H1 (cell line): ENCODE measurements at regions not wholly inside any gene's neighbourhood (a gene's known extent, or its start where the extent isn't known, plus 50 kb on each side); places are given as distances from the start of the nearest gene placed in this dataset.

Source experiments
- CTCF ChIA-PET: fragments of 300-600 bp; sonication (Branson Sonifier 250); formaldehyde crosslinking; loops from one replicate; lab custom pipeline; 2021; ENCODE audit not compliant: partially characterized antibody; lab: Charles Lee
- POLR2A ChIA-PET: fragments of 300-600 bp; sonication (Branson Sonifier 250); formaldehyde crosslinking; loops from one replicate; lab custom pipeline; 2021; ENCODE audit warnings: inconsistent platforms; ENCODE audit not compliant: partially characterized antibody; lab: Charles Lee
- DNase-seq, 2 experiments: peaks; one replicate each; pipeline versions ENCODE4 v3.0.0 to v3.0.0-alpha.2; 2010 to 2022; ENCODE audit warnings: low spot score in 2 of 2, low read depth in 1 of 2, mixed read lengths in 1 of 2
- FAIRE-seq: peaks from 2 replicates; lab custom pipeline; 2011; peaks lifted over from hg19 to GRCh38; lab: Jason Lieb, UNC
- H2AFZ ChIP-seq: 2 replicates; pipeline ENCODE4 v1.8.1; 2012; ENCODE audit warnings: low read length, inconsistent platforms
- H2AK5ac ChIP-seq: 2 replicates; pipeline ENCODE4 v1.6.1; 2013; ENCODE audit warnings: low read depth, low read length
- H2BK120ac ChIP-seq: replicated peaks from 2 replicates; pipeline ENCODE3; 2013; ENCODE audit warnings: low read depth, low read length, inconsistent platforms
- H2BK12ac ChIP-seq: 2 replicates; pipeline ENCODE4 v1.6.1; 2013; ENCODE audit warnings: low read depth, low read length
- H2BK15ac ChIP-seq: 2 replicates; pipeline ENCODE4 v1.6.1; 2013; ENCODE audit warnings: low read length
- H2BK20ac ChIP-seq: 2 replicates; pipeline ENCODE4 v1.6.1; 2013; ENCODE audit warnings: low read length
- H2BK5ac ChIP-seq: 2 replicates; pipeline ENCODE4 v1.6.1; 2013; ENCODE audit warnings: low read depth, low read length
- H3K14ac ChIP-seq: 2 replicates; pipeline ENCODE4 v1.6.1; 2013; ENCODE audit warnings: inconsistent platforms; ENCODE audit not compliant: insufficient read length
- H3K18ac ChIP-seq: 2 replicates; pipeline ENCODE4 v1.6.1; 2013; ENCODE audit warnings: low read length; ENCODE audit errors: extremely low read depth
- H3K23ac ChIP-seq: 2 replicates; pipeline ENCODE4 v1.6.1; 2013; ENCODE audit warnings: inconsistent platforms; ENCODE audit not compliant: insufficient read length
- H3K23me2 ChIP-seq: 2 replicates; pipeline ENCODE4 v1.6.1; 2013; ENCODE audit warnings: low read depth, low read length
- H3K27ac ChIP-seq: 2 replicates; pipeline ENCODE4 v1.6.1; 2011; ENCODE audit warnings: low read depth, low read length, inconsistent platforms
- H3K27me3 ChIP-seq, 4 experiments: replicated peaks in 1 of 4; 1 replicate in 1 of 4; 2 replicates in 3 of 4; pipeline versions ENCODE4 v1.6.1 to v1.8.1; 2011 to 2013; ENCODE audit warnings: low read length in 3 of 4, mild to moderate bottlenecking in 3 of 4, inconsistent platforms in 2 of 4, mixed read lengths in 2 of 4, moderate library complexity in 1 of 4; ENCODE audit not compliant: control insufficient read depth in 3 of 4, insufficient read depth in 3 of 4; ENCODE audit errors: extremely low read depth in 1 of 4
- H3K36me3 ChIP-seq, 4 experiments: 2 replicates each; pipeline versions ENCODE4 v1.6.1 to v1.8.1; 2011 to 2013; ENCODE audit warnings: mild to moderate bottlenecking in 4 of 4, low read length in 3 of 4, moderate library complexity in 2 of 4, control low read depth in 1 of 4, inconsistent platforms in 1 of 4; ENCODE audit not compliant: insufficient read depth in 4 of 4, control insufficient read depth in 2 of 4
- H3K4ac ChIP-seq: replicated peaks from 2 replicates; pipeline ENCODE3; 2013; ENCODE audit warnings: low read length, low read depth, mixed read lengths, inconsistent platforms; ENCODE audit not compliant: insufficient read length
- H3K4me1 ChIP-seq, 4 experiments: replicated peaks in 1 of 4; 1 replicate in 1 of 4; 2 replicates in 3 of 4; pipeline versions ENCODE4 v1.6.1 to v1.8.1; 2011 to 2013; ENCODE audit warnings: low read length in 3 of 4, inconsistent platforms in 2 of 4, mixed read lengths in 1 of 4; ENCODE audit not compliant: insufficient read depth in 4 of 4, control insufficient read depth in 3 of 4
- H3K4me2 ChIP-seq, 2 experiments: 2 replicates each; pipeline versions ENCODE4 v1.6.1 to v1.8.1; 2011 to 2013; ENCODE audit warnings: low read depth in 2 of 2, low read length in 2 of 2, control low read depth in 1 of 2, inconsistent platforms in 1 of 2, mild to moderate bottlenecking in 1 of 2; ENCODE audit not compliant: insufficient read depth in 1 of 2
- H3K4me3 ChIP-seq, 4 experiments: fragments of 200-600, 300-600 bp in 1 of 4; sonication (generic), shearing (Covaris generic), sonication (Bioruptor Twin) in 1 of 4; 2 replicates each; pipeline versions ENCODE4 v1.5.1 to v1.8.1; 2011 to 2016; ENCODE audit warnings: low read length in 4 of 4, low read depth in 3 of 4, control low read depth in 2 of 4, inconsistent platforms in 2 of 4, mild to moderate bottlenecking in 2 of 4, mixed read lengths in 1 of 4, moderate library complexity in 1 of 4; ENCODE audit not compliant: insufficient read depth in 2 of 4; ENCODE audit errors: extremely low read depth in 1 of 4
- H3K56ac ChIP-seq: replicated peaks from 2 replicates; pipeline ENCODE3; 2013; ENCODE audit warnings: low read depth, mild to moderate bottlenecking, mixed read lengths, low read length, inconsistent platforms; ENCODE audit not compliant: insufficient read length
- H3K79me1 ChIP-seq: 2 replicates; pipeline ENCODE4 v1.6.1; 2013; ENCODE audit warnings: low read depth, low read length, control low read depth
- H3K79me2 ChIP-seq, 2 experiments: 2 replicates each; pipeline versions ENCODE4 v1.6.1 to v1.8.1; 2012 to 2013; ENCODE audit warnings: low read length in 2 of 2, mild to moderate bottlenecking in 2 of 2, inconsistent platforms in 1 of 2; ENCODE audit not compliant: insufficient read depth in 2 of 2, control insufficient read depth in 1 of 2
- H3K9ac ChIP-seq, 4 experiments: replicated peaks in 1 of 4; 1 replicate in 1 of 4; 2 replicates in 3 of 4; pipeline versions ENCODE4 v1.6.1 to v1.8.1; 2011 to 2013; ENCODE audit warnings: low read depth in 3 of 4, low read length in 3 of 4, control low read depth in 2 of 4, mild to moderate bottlenecking in 2 of 4, moderate library complexity in 2 of 4, inconsistent platforms in 1 of 4; ENCODE audit errors: extremely low read depth in 1 of 4
- H3K9me3 ChIP-seq, 2 experiments: 2 replicates each; pipeline versions ENCODE4 v1.6.1 to v1.8.1; 2012 to 2013; ENCODE audit warnings: mild to moderate bottlenecking in 2 of 2, moderate library complexity in 2 of 2, control low read depth in 1 of 2, inconsistent platforms in 1 of 2, low read depth in 1 of 2, low read length in 1 of 2, mixed read lengths in 1 of 2; ENCODE audit not compliant: insufficient read depth in 2 of 2
- H4K20me1 ChIP-seq, 2 experiments: replicated peaks in 1 of 2; 2 replicates each; pipeline versions ENCODE3 to v1.8.1; 2011 to 2013; ENCODE audit warnings: inconsistent platforms in 2 of 2, low read length in 2 of 2, mild to moderate bottlenecking in 1 of 2; ENCODE audit not compliant: insufficient read depth in 2 of 2, control insufficient read depth in 1 of 2
- H4K5ac ChIP-seq: 2 replicates; pipeline ENCODE4 v1.6.1; 2013; ENCODE audit warnings: low read length, low read depth, mixed read lengths, inconsistent platforms; ENCODE audit not compliant: insufficient read length
- H4K8ac ChIP-seq: 2 replicates; pipeline ENCODE4 v1.8.0; 2013; ENCODE audit warnings: mild to moderate bottlenecking, moderate library complexity, low read length, inconsistent platforms; ENCODE audit not compliant: insufficient read depth; ENCODE audit errors: extremely low read depth
- H4K91ac ChIP-seq: replicated peaks from 2 replicates; pipeline ENCODE3; 2013; ENCODE audit warnings: low read length, mixed read lengths, inconsistent platforms; ENCODE audit not compliant: insufficient read length
- ATF3 ChIP-seq: IDR thresholded peaks from 2 replicates; pipeline ENCODE4 v1.6.1; 2011; ENCODE audit warnings: low read depth, mild to moderate bottlenecking, low read length; ENCODE audit not compliant: insufficient read depth
- E2F6 ChIP-seq: IDR thresholded peaks from 2 replicates; pipeline ENCODE4 v1.6.1; 2012; ENCODE audit warnings: inconsistent platforms
- EZH2 ChIP-seq: fragments of 200-600 bp; sonication (generic); IDR thresholded peaks from 2 replicates; pipeline ENCODE4 v1.7.1; 2012; ENCODE audit warnings: low read depth, mild to moderate bottlenecking, moderate library complexity, low read length, inconsistent platforms; ENCODE audit not compliant: severe bottlenecking
- NANOG ChIP-seq: IDR thresholded peaks from 2 replicates; pipeline ENCODE4 v1.6.1; 2011; ENCODE audit warnings: low read length, low read depth, mild to moderate bottlenecking, inconsistent platforms; ENCODE audit not compliant: insufficient read depth, poor library complexity, severe bottlenecking
- POU5F1 ChIP-seq: IDR thresholded peaks from 2 replicates; pipeline ENCODE4 v1.6.1; 2011; ENCODE audit warnings: low read depth, mild to moderate bottlenecking, low read length, moderate library complexity
- TEAD4 ChIP-seq: IDR thresholded peaks from 2 replicates; pipeline ENCODE4 v1.6.1; 2012; ENCODE audit warnings: low read depth, low read length, inconsistent platforms, mixed read lengths
- WGBS, 2 experiments: shearing (Covaris generic) in 1 of 2; methylation state at CpG; one replicate each; pipeline versions ENCODE4 v1.1.6 to v1.1.7; 2013 to 2015; ENCODE audit warnings: low lambda C conversion rate in 2 of 2, mixed read lengths in 2 of 2, inconsistent platforms in 1 of 2, low coverage in 1 of 2, missing lambda C conversion rate in 1 of 2; ENCODE audit not compliant: insufficient replicate concordance in 2 of 2, insufficient coverage in 1 of 2, insufficient read length in 1 of 2; ENCODE audit errors: extremely low coverage in 1 of 2, missing lambda C conversion rate in 1 of 2; 5-methylcytosine and 5-hydroxymethylcytosine counted together

GRCh38 chr5:33227746-33228145, 213.0 kb upstream of the TARS1 start:
- H4K20me1 ChIP-seq = no peaks in the 10 kb centered on the region
- POLR2A ChIA-PET = no interaction called here
- H3K9me3 ChIP-seq = 0 out of 4 replicates have a peak, but pooled peaks cover 0 to 2% of the 10 kb centered on the region in 2 experiments
- no peak overlapping the region for H3K23ac ChIP-seq
- no peaks in the 10 kb centered on the region for H3K36me3 ChIP-seq
- H3K56ac ChIP-seq = no peak overlapping the region
- TF ChIP-seq ATF3 (no peak), TEAD4 (no peak), POU5F1 (no peak), EZH2 (no peak), NANOG (no peak), E2F6 (no peak)
- TF ChIP-seq, all 59 proteins: peak for 0
- no peak overlapping the region for H4K91ac ChIP-seq
- H2AFZ ChIP-seq = no peak overlapping the region
- no peak overlapping the region for H3K4me3 ChIP-seq
- H2BK120ac ChIP-seq = no peak overlapping the region
- H3K9ac ChIP-seq = no peak overlapping the region
- no peaks in the 10 kb centered on the region for H3K27me3 ChIP-seq
- H2BK20ac ChIP-seq = no peak overlapping the region
- no peak overlapping the region for H3K4me2 ChIP-seq
- no peak for DNase-seq
- H2BK5ac ChIP-seq = no peak overlapping the region
- no peaks in the 10 kb centered on the region; the same call in 1 of the 2 replicates for H3K23me2 ChIP-seq
- no peak overlapping the region for H3K27ac ChIP-seq
- H2BK15ac ChIP-seq = no peak overlapping the region
- CTCF ChIA-PET = interaction anchor here (1.0 to 1.4 kb wide), 2 partner anchors 72 to 262 kb away, joined by 3 read pairs; no protein-coding TSS in a partner anchor
- H3K18ac ChIP-seq = no peak overlapping the region
- no peak overlapping the region for H4K8ac ChIP-seq
- no peak overlapping the region for H3K14ac ChIP-seq
- WGBS, 2 experiments = 75% methylated on average over 2 of the region's 2 CpGs; no CpG with 5 or more reads in 1 of the 2 experiments
- H3K79me2 ChIP-seq = no peaks in the 10 kb centered on the region
- no peak overlapping the region for H4K5ac ChIP-seq
- FAIRE-seq = no peak
- no peak overlapping the region for H2AK5ac ChIP-seq
- no peaks in the 10 kb centered on the region for H3K79me1 ChIP-seq
- no peaks in the 10 kb centered on the region; a peak in 2 of 7 replicates for H3K4me1 ChIP-seq
- H2BK12ac ChIP-seq = no peak overlapping the region
- H3K4ac ChIP-seq = no peak overlapping the region
